GM13977 (cell line): ENCODE measurements at regions not wholly inside any gene's neighbourhood (a gene's known extent, or its start where the extent isn't known, plus 50 kb on each side); places are given as distances from the start of the nearest gene placed in this dataset.

Experiments
- DNase-seq: peaks from one replicate; pipeline ENCODE4 v3.0.0; 2012; ENCODE audit warnings: low spot score
- CTCF ChIP-seq: IDR thresholded peaks from 2 replicates; pipeline ENCODE4 v1.5.1; 2012; ENCODE audit warnings: mild to moderate bottlenecking, control low read depth; ENCODE audit not compliant: insufficient read depth; ENCODE audit errors: extremely low read depth, missing control alignments
- in situ Hi-C: fragments of 300-500 bp; cut with MboI; formaldehyde crosslinking; loops from one replicate; pipeline ENCODE4 v1.12.0; 2022; ENCODE audit warnings: low sequenced_read_pairs, low pct_unique_long_range_greater_than_20kb, mixed read lengths, inconsistent platforms; ENCODE audit not compliant: unreplicated experiment

GRCh38 chr13:59537500-59537899 is 626.2 kb downstream of the DIAPH3 start:
- TF ChIP-seq CTCF, result no peak
- in situ Hi-C loops, result no loop called here
- DNase-seq, result no peak

- in situ Hi-C loops, result no loop called here
- TF ChIP-seq CTCF, result no peak
- DNase-seq, result no peak
Measured at GRCh38 chr13:59538512-59538911, 625.2 kb downstream of the DIAPH3 start.

GRCh38 chr13:59542303-59542702 is 621.4 kb downstream of the DIAPH3 start:
- no peak for DNase-seq
- in situ Hi-C loops, result no loop called here
- TF ChIP-seq CTCF, result no peak

- in situ Hi-C loops, result no loop called here
- DNase-seq, result no peak
- TF ChIP-seq CTCF, result no peak
Measured at GRCh38 chr13:59543418-59543817, 620.3 kb downstream of the DIAPH3 start.

GRCh38 chr13:59545007-59545406 is 618.7 kb downstream of the DIAPH3 start:
- DNase-seq, result no peak
- no peak for TF ChIP-seq CTCF
- in situ Hi-C loops, result no loop called here

- DNase-seq, result no peak
- in situ Hi-C loops, result no loop called here
- TF ChIP-seq CTCF, result no peak
Measured at GRCh38 chr13:59546178-59546577, 617.5 kb downstream of the DIAPH3 start.

GRCh38 chr13:59547950-59548349 is 615.8 kb downstream of the DIAPH3 start:
- in situ Hi-C loops, result no loop called here
- TF ChIP-seq CTCF, result no peak
- DNase-seq, result no peak
